WI38 (cell line): ENCODE measurements at regions not wholly inside any gene's neighbourhood (a gene's known extent, or its start where the extent isn't known, plus 50 kb on each side); places are given as distances from the start of the nearest gene placed in this dataset.
"Not testable (repeated sequence)": the region's sequence is repeated elsewhere in the genome, so short reads cannot be mapped to it uniquely, and the experiment has no call there.

ENCODE experiments used
- H3K4me3 ChIP-seq: 2 replicates; pipeline ENCODE4 v1.5.1; 2011; ENCODE audit warnings: low read depth, mild to moderate bottlenecking, control low read depth, low read length
- TF ChIP-seq, protein P1 (sequence below): IDR thresholded peaks from 2 replicates; pipeline ENCODE4 v1.5.1; 2012; ENCODE audit warnings: low read depth, mild to moderate bottlenecking, control low read depth, low read length

DNA sequence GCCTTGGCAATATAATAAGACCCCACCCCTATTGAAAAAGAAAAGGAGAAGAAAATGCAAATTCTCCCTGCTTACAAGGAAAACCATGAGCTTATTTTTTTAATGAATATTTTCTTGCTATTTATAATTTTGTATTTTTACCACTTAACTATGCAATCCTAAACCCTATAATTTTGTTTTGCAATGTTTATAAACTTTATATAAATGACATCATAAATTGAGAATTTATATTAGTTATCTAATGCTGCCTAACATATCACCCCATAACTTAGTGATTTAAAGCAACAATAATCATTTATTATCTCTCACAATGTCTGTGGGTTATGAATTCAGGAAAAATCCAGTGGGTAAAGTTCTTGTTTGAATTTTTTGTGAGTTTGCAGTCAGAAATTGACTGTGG is 369.1 kb downstream of the TAF11L14 start:
- TF ChIP-seq, protein P1, sequence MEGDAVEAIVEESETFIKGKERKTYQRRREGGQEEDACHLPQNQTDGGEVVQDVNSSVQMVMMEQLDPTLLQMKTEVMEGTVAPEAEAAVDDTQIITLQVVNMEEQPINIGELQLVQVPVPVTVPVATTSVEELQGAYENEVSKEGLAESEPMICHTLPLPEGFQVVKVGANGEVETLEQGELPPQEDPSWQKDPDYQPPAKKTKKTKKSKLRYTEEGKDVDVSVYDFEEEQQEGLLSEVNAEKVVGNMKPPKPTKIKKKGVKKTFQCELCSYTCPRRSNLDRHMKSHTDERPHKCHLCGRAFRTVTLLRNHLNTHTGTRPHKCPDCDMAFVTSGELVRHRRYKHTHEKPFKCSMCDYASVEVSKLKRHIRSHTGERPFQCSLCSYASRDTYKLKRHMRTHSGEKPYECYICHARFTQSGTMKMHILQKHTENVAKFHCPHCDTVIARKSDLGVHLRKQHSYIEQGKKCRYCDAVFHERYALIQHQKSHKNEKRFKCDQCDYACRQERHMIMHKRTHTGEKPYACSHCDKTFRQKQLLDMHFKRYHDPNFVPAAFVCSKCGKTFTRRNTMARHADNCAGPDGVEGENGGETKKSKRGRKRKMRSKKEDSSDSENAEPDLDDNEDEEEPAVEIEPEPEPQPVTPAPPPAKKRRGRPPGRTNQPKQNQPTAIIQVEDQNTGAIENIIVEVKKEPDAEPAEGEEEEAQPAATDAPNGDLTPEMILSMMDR: no peak
- no peak overlapping the region for H3K4me3 ChIP-seq

DNA sequence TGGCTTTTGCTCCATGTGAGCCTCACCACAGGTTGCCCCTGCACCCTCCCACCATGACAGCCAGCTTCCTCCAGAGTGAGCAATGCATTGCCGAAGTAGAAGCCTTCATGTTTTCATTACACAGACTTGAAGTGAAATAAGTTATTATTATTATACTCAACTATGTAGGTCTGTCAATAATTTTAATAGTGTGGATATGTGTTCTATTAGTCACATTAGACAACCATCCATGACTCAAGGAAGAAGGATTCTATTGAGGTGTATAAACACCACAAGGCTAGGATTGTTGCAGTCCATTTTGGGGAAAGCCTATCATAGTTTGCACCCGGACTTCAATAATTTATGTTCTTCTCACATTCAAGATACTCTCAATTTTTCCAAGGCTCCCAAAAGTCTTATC is 369.5 kb downstream of the TAF11L14 start:
- TF ChIP-seq, protein P1: no peak
- H3K4me3 ChIP-seq: no peak overlapping the region

DNA sequence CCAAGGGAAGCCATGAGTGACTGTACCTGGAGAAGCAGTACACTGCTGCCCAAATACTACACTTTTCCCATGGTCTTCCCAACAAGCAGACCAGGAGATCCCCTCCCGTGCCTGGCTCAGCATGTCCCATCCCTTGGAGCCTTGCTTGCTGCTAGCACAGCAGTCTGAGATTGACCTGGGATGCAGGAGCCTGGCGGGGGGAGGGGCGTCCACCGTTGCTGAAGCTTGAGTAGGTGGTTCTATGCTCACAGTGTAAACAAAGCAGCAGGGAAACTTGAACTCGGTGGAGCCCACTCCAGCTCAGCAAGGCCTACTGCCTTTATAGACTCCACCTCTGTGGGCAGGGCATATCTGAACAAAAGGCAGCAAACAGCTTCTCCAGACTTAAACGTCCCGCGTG is 372.0 kb downstream of the TAF11L14 start:
- not testable (repeated sequence) for H3K4me3 ChIP-seq

DNA sequence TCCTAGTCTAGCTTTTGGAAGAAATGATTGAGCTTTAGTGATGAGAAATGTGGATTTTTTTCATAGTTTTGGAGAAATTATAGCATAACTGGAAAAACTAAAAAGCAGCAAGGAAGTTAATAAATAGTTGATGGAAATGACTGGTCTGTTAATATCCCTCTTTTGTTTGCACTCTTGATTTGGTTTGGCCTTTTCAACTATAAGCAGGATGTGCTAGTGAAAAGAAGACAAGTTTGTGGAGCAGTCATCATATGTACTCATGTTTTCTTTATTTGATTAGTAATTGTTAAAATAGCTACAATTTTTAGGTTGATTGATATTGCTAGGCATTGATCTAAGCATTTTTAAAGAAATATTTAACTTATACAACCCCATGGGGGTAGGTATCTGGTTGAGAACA is 374.7 kb downstream of the TAF11L14 start:
- no peak overlapping the region for H3K4me3 ChIP-seq
- TF ChIP-seq, protein P1: no peak

DNA sequence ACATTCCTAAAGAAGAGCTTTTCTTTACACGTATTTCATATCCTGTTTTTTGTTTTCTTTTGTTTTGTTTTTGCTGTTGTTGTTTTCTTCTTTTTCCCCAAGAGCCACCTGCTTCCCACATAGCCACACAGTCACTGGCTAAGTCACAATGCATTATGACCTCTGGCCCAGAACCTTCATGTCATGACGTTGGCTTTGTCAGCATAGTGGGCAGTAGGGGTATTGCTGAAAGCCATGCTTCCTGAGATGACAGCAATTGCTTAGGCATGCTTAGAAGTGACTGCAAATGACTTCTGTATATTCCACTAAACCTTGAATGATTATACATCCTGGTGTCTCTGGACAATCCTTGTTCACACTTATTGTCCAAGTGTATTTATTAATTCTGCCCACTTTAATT is 375.8 kb downstream of the TAF11L14 start:
- TF ChIP-seq, protein P1: no peak
- no peak overlapping the region for H3K4me3 ChIP-seq

DNA sequence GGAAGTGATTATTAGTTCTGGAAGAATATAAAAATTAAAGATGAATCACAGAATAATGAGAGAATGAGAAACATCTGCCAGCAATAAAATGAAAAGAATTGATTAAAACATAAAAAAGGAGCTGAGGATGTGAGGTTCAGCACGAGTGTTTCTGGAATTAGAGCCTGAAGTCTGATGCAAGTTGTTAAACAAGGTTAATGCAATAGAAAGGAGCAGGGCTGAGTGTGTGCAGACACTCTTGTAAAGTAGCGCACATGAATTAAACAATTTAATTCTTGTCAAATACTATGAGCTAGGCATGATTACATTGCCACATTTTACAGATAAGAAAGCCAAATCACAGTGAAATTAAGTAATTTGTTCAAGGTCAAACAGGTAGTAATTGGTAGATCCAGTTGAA is 384.2 kb downstream of the TAF11L14 start:
- H3K4me3 ChIP-seq: no peak overlapping the region
- TF ChIP-seq, protein P1: no peak

DNA sequence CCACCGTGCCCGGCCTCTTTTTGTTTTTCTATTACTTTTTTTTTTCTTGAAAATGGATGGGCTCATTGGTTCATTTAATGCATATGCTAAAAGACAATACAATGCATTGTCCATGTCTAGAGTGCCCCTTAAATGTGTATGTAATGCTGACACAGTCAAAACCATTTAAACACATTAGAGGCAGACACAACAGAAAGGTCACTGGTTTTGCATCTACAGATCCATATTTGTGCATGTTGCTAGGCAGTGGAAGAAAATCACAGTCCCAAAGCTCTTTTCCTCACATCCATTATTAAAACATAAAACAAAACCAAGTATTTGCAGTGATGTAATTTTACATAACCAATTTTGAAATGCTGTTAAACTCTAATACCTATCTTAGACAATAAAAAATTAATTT is 389.0 kb downstream of the TAF11L14 start:
- TF ChIP-seq, protein P1: no peak
- no peak overlapping the region for H3K4me3 ChIP-seq

DNA sequence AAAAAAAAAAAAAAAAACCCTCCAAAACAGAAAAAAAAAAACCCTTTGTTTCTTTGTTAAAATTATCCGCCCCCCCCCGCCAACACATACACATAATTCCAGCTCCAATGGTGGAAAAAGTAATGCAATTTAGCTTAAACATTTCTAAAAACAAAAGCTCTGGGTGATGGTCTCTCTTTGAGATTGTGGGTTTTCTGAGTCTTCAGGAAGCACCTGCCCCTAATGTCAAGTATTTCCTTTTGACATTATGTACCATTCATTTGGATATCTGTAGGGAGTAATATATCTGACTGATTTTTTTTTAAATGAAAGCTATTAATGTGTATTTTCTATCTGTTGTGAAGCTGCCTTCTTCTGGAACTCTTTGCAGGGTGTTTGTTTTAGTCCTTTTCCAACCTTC is 389.7 kb downstream of the TAF11L14 start:
- TF ChIP-seq, protein P1: no peak
- H3K4me3 ChIP-seq: no peak overlapping the region
